A673 (cell line): ENCODE measurements at regions not wholly inside any gene's neighbourhood (a gene's known extent, or its start where the extent isn't known, plus 50 kb on each side); places are given as distances from the start of the nearest gene placed in this dataset.

ENCODE experiments used
- CTCF ChIP-seq: fragments of 300-800, 200-600 bp; sonication (generic); conservative IDR thresholded peaks from 2 replicates; pipeline ENCODE4 v1.5.1; 2017; ENCODE audit warnings: low read depth, mild to moderate bottlenecking, antibody characterized with exemption, low read length, moderate library complexity, mixed read lengths
- EZH2 ChIP-seq: fragments of 200-600 bp; sonication (generic); IDR thresholded peaks from 2 replicates; pipeline ENCODE4 v1.6.1; 2017; ENCODE audit warnings: borderline replicate concordance, low read depth, mild to moderate bottlenecking, mixed read lengths, antibody characterized with exemption, low read length; ENCODE audit not compliant: poor library complexity, severe bottlenecking

- TF ChIP-seq EZH2, result no peak
- no peak for TF ChIP-seq CTCF
These were observed 55.9 kb upstream of the BMP2K start for GRCh38 chr4:78720204-78720603.
